K562 (cell line): ENCODE measurements at regions not wholly inside any gene's neighbourhood (a gene's known extent, or its start where the extent isn't known, plus 50 kb on each side); places are given as distances from the start of the nearest gene placed in this dataset.

Experiments
- ATAC-seq: fragments of 200-7000 bp; cut with Tn5 transposase; 3 replicates; pipeline ENCODE4 v1.9.1; 2020; ENCODE audit warnings: moderate library complexity
- BruUV-seq: library from RNA; stranded (reverse); fragments of 400-500 nt; replicated peaks from 2 replicates; lab custom pipeline; 2021; lab: Mats Ljungman, UMichigan
- CTCF ChIA-PET: fragments of 300-600 bp; formaldehyde crosslinking; extraction: SDS; loops from one replicate; lab custom pipeline; 2021; ENCODE audit warnings: low intra/inter-chr PET ratio; lab: Yijun Ruan, JAX
- POLR2A ChIA-PET: fragments of 300-600, 350-650 bp; sonication (Branson Sonifier 250); formaldehyde crosslinking; extraction: SDS; loops from one replicate; lab custom pipeline; 2021; ENCODE audit warnings: antibody characterized with exemption, inconsistent platforms; lab: Yijun Ruan, JAX
- DNase-seq, 4 experiments: peaks; one replicate each; pipeline versions ENCODE4 v3.0.0 to v3.0.0-alpha.2; 2011 to 2018; ENCODE audit warnings: low spot score in 3 of 4, mixed read lengths in 3 of 4; ENCODE audit errors: extremely low read depth in 1 of 4
- FAIRE-seq: peaks from 2 replicates; lab custom pipeline; 2011; peaks lifted over from hg19 to GRCh38; lab: Jason Lieb, UNC
- H2AFZ ChIP-seq: 2 replicates; pipeline ENCODE4 v1.6.0; 2011; ENCODE audit warnings: low read depth, low read length, control low read depth, inconsistent platforms
- H3K27ac ChIP-seq: fragments of 200-600 bp; 3 replicates; pipeline ENCODE4 v1.8.0; 2011; ENCODE audit warnings: low read depth, mild to moderate bottlenecking, control low read depth, inconsistent platforms, low read length, moderate library complexity, mixed read lengths; ENCODE audit errors: extremely low read depth
- H3K27me3 ChIP-seq, 2 experiments: fragments of 300-600 bp in 1 of 2; 2 replicates in 1 of 2; 3 replicates in 1 of 2; pipeline versions ENCODE4 v1.6.0 to v1.8.0; 2011; ENCODE audit warnings: inconsistent platforms in 2 of 2, low read length in 2 of 2, mild to moderate bottlenecking in 1 of 2, mixed read lengths in 1 of 2, moderate library complexity in 1 of 2; ENCODE audit not compliant: control insufficient read depth in 2 of 2, insufficient read depth in 2 of 2
- H3K36me3 ChIP-seq: fragments of 300-600 bp; 3 replicates; pipeline ENCODE4 v1.8.0; 2011; ENCODE audit warnings: mild to moderate bottlenecking, low read length, inconsistent platforms; ENCODE audit not compliant: control insufficient read depth, insufficient read depth
- H3K4me1 ChIP-seq, 2 experiments: fragments of 200-600 bp in 1 of 2; replicated peaks in 1 of 2; 2 replicates in 1 of 2; 3 replicates in 1 of 2; pipeline versions ENCODE4 v1.5.1 to v1.8.0; 2011; ENCODE audit warnings: inconsistent platforms in 2 of 2, low read length in 2 of 2, mild to moderate bottlenecking in 1 of 2, mixed read lengths in 1 of 2, moderate library complexity in 1 of 2; ENCODE audit not compliant: control insufficient read depth in 2 of 2, insufficient read depth in 2 of 2
- H3K4me2 ChIP-seq: 2 replicates; pipeline ENCODE4 v1.6.1; 2011; ENCODE audit warnings: low read length, control low read depth, inconsistent platforms, mixed read lengths; ENCODE audit not compliant: insufficient read depth
- H3K4me3 ChIP-seq: fragments of 200-600 bp; sonication (generic), shearing (Covaris generic); 2 replicates; pipeline ENCODE4 v1.5.1; 2016; ENCODE audit warnings: control low read depth, inconsistent platforms
- H3K79me2 ChIP-seq: fragments of 200-600 bp; 3 replicates; pipeline ENCODE4 v1.8.0; 2011; ENCODE audit warnings: low read length, inconsistent platforms; ENCODE audit not compliant: control insufficient read depth, insufficient read depth
- H3K9ac ChIP-seq, 2 experiments: 2 replicates each; pipeline versions ENCODE4 v1.6.0 to v1.6.1; 2011; ENCODE audit warnings: low read depth in 2 of 2, low read length in 2 of 2, control low read depth in 1 of 2, inconsistent platforms in 1 of 2, mild to moderate bottlenecking in 1 of 2, mixed read lengths in 1 of 2; ENCODE audit not compliant: insufficient read depth in 1 of 2
- H3K9me1 ChIP-seq: one replicate; pipeline ENCODE4 v1.6.0; 2011; ENCODE audit warnings: inconsistent platforms, mild to moderate bottlenecking, low read length, moderate library complexity; ENCODE audit not compliant: control insufficient read depth, insufficient read depth
- H3K9me3 ChIP-seq: replicated peaks from 2 replicates; pipeline ENCODE4 v1.5.1; 2011; ENCODE audit warnings: low read depth, low read length, inconsistent platforms; ENCODE audit not compliant: control insufficient read depth, insufficient read depth
- H4K20me1 ChIP-seq: replicated peaks from 2 replicates; pipeline ENCODE4 v1.6.1; 2011; ENCODE audit warnings: low read length, inconsistent platforms, mixed read lengths; ENCODE audit not compliant: control insufficient read depth, insufficient read depth
- PHB ChIP-seq: fragments of 250-450 bp; sonication (Bioruptor Pico); IDR thresholded peaks from 2 replicates; pipeline ENCODE4 v1.5.0; 2021
- TRIM28 ChIP-seq: fragments of 450-650 bp; IDR thresholded peaks from 2 replicates; pipeline ENCODE4 v1.6.1; 2017
- ZNF263 ChIP-seq: sonication (generic); formaldehyde crosslinking; IDR thresholded peaks from 2 replicates; pipeline ENCODE4 v1.8.0; 2022; ENCODE audit warnings: mild to moderate bottlenecking, missing genetic modification reagents, borderline replicate concordance
- WGBS: fragments of 100-300 bp; shearing (Covaris generic); methylation state at CpG from one replicate; pipeline ENCODE4 v1.1.6; 2016; ENCODE audit warnings: low coverage, mixed read lengths; ENCODE audit not compliant: insufficient coverage; ENCODE audit errors: missing lambda C conversion rate; 5-methylcytosine and 5-hydroxymethylcytosine counted together
- in situ Hi-C: fragments of 300-500 bp; cut with MboI; formaldehyde crosslinking; loops from 4 replicates; pipeline ENCODE4 v1.15.0; 2018; ENCODE audit warnings: inconsistent platforms, mixed read lengths
- intact Hi-C: fragments of 100-400 bp; cut with micrococcal nuclease; formaldehyde crosslinking; loops from 2 replicates; pipeline ENCODE4 v1.14.2; 2022
- TF ChIP-seq, protein P1 (sequence below), 2 experiments: fragments of 250-450 bp in 1 of 2; fragments of 450-650 bp in 1 of 2; sonication (Bioruptor Pico) in 1 of 2; IDR thresholded peaks; 2 replicates each; pipeline versions ENCODE4 v1.6.1 to v1.8.0; 2016 to 2021; ENCODE audit warnings: mild to moderate bottlenecking in 2 of 2, moderate library complexity in 2 of 2, missing compliant biosample characterization in 1 of 2, missing genetic modification characterization in 1 of 2
- TF ChIP-seq, protein P2 (sequence below): fragments of 200-800 bp; sonication (Bioruptor generic); IDR thresholded peaks from 2 replicates; pipeline ENCODE4 v1.6.1; 2017; ENCODE audit warnings: missing genetic modification characterization, missing compliant biosample characterization

DNA sequence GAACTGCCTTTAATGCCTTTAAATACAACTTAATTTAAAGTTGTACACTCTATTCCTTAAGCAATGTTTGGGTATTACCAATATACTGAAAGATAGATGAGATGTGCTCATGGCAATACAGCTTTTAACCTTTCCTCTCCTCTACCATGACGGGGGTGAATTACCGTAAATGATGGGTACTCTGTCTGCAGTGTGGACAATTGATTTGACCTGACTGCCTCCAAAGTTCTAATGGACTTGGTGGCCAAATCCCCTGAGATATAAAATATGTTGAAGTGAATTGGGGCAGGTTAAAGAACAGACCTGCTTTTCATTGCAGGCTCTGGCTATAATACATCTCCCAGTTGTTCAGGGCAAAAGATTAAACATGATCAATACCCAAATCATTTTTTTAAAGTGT, 367.4 kb upstream of the NR5A2 start:
- BruUV-seq = no TSS peak
- TF ChIP-seq, protein P1, sequence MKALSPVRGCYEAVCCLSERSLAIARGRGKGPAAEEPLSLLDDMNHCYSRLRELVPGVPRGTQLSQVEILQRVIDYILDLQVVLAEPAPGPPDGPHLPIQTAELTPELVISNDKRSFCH (CRISPR knock-in tag; IDR thresholded peaks at IDR 0.05) = no peak
- TF ChIP-seq, protein P1 (tag; IDR thresholded peaks at IDR 0.05) = no peak
- TF ChIP-seq, protein P2, sequence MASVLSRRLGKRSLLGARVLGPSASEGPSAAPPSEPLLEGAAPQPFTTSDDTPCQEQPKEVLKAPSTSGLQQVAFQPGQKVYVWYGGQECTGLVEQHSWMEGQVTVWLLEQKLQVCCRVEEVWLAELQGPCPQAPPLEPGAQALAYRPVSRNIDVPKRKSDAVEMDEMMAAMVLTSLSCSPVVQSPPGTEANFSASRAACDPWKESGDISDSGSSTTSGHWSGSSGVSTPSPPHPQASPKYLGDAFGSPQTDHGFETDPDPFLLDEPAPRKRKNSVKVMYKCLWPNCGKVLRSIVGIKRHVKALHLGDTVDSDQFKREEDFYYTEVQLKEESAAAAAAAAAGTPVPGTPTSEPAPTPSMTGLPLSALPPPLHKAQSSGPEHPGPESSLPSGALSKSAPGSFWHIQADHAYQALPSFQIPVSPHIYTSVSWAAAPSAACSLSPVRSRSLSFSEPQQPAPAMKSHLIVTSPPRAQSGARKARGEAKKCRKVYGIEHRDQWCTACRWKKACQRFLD (CRISPR knock-in tag) = no peak
- TF ChIP-seq ZNF263 (CRISPR knock-in tag) (no peak), TRIM28 (no peak), PHB (CRISPR knock-in tag) (no peak)
- TF ChIP-seq, all 486 proteins: peak for 0
- no peak for ATAC-seq

More for the DNA sequence above, 367.4 kb upstream of the NR5A2 start:
- Histone ChIP-seq H3K9me1 (no peaks in the 10 kb centered on the region), H3K9ac (no peak overlapping the region), H3K4me1 (no peaks in the 10 kb centered on the region), H4K20me1 (no peaks in the 10 kb centered on the region), H3K79me2 (no peaks in the 10 kb centered on the region), H3K36me3 (no peaks in the 10 kb centered on the region), H3K9me3 (0 out of 2 replicates have a peak, but pooled peaks cover 2% of the 10 kb centered on the region), H3K4me2 (no peak overlapping the region), H3K27me3 (no peaks in the 10 kb centered on the region), H2AFZ (no peak overlapping the region), H3K4me3 (no peak overlapping the region), H3K27ac (no peak overlapping the region)
- WGBS = 0% methylated on average over 2 of the region's 2 CpGs
- POLR2A ChIA-PET = interaction anchor here (0.7 kb wide), 1 partner anchor 558 kb away, joined by 4 read pairs; no protein-coding TSS in a partner anchor
- FAIRE-seq (no peak), DNase-seq (no peak)
- intact Hi-C loops (no loop called here), in situ Hi-C loops (no loop called here)
- CTCF ChIA-PET = no interaction called here
